Activated naive CD8-positive, alpha-beta T cell treated with anti-CD3 and anti-CD28 coated beads, Interleukin-2, amount 50 U/mL, for 16 hours (primary cell): ENCODE measurements at regions not wholly inside any gene's neighbourhood (a gene's known extent, or its start where the extent isn't known, plus 50 kb on each side); places are given as distances from the start of the nearest gene placed in this dataset.
"Not testable (repeated sequence)": the region's sequence is repeated elsewhere in the genome, so short reads cannot be mapped to it uniquely, and the experiment has no call there.

ENCODE experiments used
- DNase-seq: peaks from one replicate; pipeline ENCODE4 v3.0.0-alpha.2; 2020; ENCODE audit warnings: low read depth, low spot score

DNA sequence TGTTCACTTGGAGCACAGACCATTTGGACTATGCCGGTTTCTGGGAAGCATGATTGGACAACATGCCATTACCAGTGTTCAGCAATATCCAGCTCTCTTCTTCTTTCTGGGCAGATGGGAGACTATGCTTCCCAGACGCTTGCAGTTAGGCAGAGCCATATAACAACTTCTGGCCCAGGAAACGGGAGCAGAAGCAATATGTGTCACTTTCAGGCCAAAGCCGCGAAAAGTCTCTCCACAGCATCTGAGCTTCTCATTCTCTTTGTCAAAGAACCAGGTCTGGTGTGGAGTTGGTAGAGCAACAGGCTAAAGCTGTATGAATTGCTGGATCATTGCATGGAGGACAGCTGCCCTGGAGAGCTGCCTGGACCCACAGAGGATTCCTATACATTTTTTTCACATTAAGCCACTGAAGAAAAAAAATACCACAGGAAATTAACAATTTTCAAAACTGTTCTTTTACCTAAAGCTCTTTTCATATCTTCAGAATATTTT, 131.4 kb upstream of the FRG1 start:
- no peak for DNase-seq

DNA sequence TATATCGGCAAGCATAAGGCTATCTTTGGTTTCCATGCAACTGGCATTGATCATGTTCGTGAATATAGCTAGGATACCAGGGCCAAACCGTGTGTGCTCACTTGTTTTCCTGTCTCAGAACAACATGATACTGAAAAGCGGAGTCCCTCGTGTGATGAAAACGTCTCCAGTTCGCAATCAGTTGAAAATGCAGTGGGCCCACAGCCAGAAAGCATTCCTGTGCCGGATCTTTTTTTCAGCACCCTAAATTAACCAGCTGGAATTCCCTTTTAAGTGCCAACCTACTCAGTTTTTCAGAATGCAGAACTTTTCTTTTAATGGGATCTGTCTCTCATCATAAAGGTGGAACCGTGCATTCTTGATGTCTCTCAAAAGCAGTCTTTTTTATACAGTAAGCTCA, 130.8 kb upstream of the FRG1 start:
- no peak for DNase-seq

- DNase-seq = not testable (repeated sequence)
Observed at GRCh38 chr4:189810318-189811181, 130.1 kb upstream of the FRG1 start.

GRCh38 chr4:189815404-189816192, 125.1 kb upstream of the FRG1 start:
- DNase-seq = no peak

GRCh38 chr4:189822326-189822725, 118.3 kb upstream of the FRG1 start:
- DNase-seq = no peak

DNA sequence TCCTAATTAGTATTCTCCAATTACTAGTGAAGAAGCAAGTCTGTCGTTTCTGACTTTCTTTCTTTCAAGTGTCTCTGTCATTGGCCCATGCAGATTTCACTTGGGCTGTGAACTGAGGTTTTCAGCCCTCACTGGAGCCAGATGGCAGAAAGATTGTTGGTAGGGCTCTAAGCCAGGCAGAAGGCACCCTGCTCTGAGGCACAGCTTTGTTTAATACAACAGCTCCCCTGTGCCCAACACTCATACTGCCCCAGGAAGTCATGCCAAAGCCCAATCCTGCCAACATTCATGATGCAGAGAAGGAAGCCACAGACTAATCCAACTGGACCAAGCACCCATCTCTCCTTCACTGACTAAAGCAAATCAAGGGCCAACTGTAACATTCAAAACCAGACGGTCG, 117.1 kb upstream of the FRG1 start:
- no peak for DNase-seq

GRCh38 chr4:189825466-189825865, 115.2 kb upstream of the FRG1 start:
- no peak for DNase-seq

DNA sequence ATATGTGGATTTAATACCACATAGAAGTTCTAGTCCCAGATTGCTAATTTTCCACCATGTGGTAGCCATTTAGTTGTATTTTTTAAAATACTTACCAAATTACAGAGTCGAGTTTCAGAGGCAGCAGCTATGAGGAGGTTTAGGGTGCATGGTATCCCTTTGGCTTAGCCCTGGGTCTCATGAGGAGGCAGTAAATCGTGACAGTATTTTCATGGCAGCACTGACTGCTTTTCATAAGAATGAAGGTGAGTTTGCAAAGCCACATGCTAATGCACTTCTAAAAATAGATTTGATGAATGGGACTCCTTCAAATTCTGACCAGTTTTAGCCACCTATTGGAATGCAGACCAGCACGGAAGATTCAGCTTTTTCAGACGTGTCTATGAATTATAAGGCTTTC, 114.0 kb upstream of the FRG1 start:
- no peak for DNase-seq

- DNase-seq = no peak
Observed at GRCh38 chr4:189828081-189828697, 112.5 kb upstream of the FRG1 start.

- DNase-seq = no peak
Observed at GRCh38 chr4:189832528-189832927, 108.1 kb upstream of the FRG1 start.

DNA sequence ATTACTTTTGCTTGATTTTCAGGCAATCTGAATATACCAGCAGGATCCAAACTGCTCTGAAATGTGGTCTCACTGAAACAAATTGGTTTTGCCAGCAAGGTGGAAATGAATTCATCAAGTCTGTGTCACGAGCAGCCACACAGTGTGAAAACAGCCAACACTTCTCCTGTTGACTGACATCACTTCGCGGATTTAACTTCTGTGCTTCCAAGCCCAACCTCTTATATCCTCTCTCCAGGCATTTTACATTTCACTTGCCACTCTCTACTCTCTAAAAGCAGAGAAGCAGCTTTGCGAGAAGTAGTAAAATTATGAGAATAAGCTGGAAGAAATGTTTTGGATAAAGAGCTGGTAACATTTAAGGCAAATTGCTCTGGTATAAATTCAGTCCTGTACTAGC, 106.1 kb upstream of the FRG1 start:
- DNase-seq = no peak

GRCh38 chr4:189835505-189835904, 105.2 kb upstream of the FRG1 start:
- DNase-seq = no peak

- no peak for DNase-seq
Observed at GRCh38 chr4:189837471-189837870, 103.2 kb upstream of the FRG1 start.

DNA sequence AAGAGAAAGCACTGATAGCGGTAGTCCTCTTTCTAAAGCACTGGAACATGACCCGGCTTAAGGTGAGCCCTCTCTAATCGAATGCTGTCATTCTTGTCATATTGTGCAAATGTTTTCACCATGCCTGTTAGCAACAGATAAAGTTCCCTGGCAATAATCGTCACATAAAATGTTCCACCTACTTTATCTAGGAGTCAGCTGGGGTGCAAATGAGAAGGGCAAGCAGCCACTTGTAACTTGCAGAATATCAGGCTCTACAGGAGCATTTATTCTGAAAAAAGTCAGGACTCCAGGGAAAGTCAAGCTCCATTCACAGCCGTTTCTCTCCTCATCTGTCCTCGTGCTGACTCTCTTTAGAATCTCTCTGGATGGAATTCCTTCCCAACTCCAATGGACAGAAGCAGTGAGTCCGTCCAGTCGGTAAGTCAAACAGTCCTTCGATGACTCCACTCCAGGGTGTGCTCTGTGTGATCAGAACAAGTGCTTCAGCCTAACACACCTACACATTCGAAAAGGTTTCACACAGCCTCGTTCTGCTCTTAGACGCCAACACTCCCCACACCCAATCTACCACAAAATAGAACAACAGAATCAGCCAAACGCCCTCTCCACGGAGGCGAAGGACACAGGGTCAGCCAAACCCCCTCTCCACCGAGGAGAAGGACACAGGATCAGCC, 101.7 kb upstream of the FRG1 start:
- no peak for DNase-seq

DNA sequence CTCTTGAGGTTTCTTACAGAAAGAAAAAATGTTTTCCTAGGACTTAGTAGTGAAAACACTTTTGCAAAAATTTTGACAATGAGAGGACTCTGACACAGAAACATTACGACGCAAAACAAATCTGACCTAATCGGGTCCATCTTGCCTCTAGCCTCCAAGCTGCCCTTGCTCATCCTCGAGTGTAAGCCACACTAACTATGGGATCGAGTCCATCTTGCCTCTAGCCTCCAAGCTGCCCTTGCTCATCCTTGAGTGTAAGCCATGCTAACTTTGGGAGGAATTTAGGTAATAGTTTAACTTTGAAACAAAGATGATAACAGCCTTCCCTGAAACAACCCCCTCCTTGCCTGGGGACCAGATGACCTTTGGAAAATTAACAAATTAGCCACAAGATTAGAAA, 100.3 kb upstream of the FRG1 start:
- DNase-seq = no peak

DNA sequence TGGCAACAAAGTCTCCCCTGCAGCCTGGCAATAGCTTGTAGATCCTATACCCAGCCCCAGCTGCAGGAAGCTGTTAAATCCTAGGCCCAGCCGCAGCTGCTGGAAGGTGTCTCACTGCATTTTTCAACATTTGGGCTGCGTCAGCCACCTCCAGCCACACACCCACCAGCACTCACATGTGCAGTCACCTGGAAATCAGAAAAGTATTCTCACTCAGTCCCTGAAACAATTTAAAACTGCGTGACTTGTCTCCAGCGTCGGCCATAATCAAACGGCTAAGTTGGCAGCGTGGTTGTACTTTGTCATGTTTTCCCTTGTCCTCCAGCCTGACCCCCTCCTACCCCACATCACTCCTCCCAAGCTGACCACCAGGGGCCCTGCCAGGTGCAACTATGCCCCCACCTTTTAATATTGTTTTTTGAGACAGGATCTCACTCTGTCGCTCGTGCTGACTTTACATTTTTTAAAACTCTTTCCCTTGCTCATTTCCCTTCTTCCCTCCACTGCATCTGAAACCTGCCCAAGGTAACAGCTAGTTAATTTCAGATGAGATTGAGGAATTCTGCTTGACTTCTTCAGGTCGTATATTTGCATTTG, 97.2 kb upstream of the FRG1 start:
- DNase-seq = no peak

GRCh38 chr4:189845145-189845846, 95.4 kb upstream of the FRG1 start:
- DNase-seq = no peak

DNA sequence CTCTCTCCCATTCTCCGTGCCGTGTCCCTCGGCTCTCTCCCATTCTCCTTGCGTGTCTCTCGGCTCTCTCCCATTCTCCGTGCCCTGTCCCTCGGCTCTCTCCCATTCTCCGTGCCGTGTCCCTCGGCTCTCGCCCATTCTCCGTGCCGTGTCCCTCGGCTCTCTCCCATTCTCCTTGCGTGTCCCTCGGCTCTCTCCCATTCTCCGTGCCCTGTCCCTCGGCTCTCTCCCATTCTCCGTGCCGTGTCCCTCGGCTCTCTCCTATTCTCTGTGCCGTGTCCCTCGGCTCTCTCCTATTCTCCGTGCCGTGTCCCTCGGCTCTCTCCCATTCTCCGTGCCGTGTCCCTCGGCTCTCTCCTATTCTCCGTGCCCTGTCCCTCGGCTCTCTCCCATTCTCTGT, 94.6 kb upstream of the FRG1 start:
- DNase-seq = not testable (repeated sequence)

DNA sequence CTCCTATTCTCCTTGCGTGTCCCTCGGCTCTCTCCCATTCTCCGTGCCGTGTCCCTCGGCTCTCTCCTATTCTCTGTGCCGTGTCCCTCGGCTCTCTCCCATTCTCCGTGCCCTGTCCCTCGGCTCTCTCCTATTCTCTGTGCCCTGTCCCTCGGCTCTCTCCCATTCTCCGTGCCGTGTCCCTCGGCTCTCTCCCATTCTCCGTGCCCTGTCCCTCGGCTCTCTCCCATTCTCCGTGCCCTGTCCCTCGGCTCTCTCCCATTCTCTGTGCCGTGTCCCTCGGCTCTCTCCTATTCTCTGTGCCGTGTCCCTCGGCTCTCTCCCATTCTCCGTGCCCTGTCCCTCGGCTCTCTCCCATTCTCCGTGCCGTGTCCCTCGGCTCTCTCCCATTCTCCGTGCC, 94.1 kb upstream of the FRG1 start:
- not testable (repeated sequence) for DNase-seq

DNA sequence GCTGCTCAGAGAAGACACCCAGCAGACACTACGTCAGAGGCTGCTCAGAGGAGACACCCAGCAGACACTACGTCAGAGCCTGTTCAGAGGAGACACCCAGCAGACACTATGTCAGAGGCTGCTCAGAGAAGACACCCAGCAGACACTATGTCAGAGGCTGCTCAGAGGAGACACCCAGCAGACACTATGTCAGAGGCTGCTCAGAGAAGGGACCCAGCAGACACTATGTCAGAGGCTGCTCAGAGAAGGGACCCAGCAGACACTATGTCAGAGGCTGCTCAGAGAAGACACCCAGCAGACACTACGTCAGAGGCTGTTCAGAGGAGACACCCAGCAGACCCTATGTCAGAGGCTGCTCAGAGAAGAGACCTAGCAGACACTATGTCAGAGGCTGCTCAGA, 92.0 kb upstream of the FRG1 start:
- not testable (repeated sequence) for DNase-seq
